ENCODE measurements at regions not wholly inside any gene's neighbourhood (a gene's known extent, or its start where the extent isn't known, plus 50 kb on each side); places are given as distances from the start of the nearest gene placed in this dataset.

- H3K36me3 Mint-ChIP-seq (ENCODE audit: insufficient read depth in 1 of 3, low read depth in 3 of 3) = no peaks in the 10 kb centered on the region
- Histone ChIP-seq H3K18ac (ENCODE audit: insufficient read length, low read depth, low read length) (no peak overlapping the region), H3K79me1 (ENCODE audit: insufficient read depth, low read depth, low read length, poor library complexity, severe bottlenecking) (no peaks in the 10 kb centered on the region), H2BK120ac (ENCODE audit: low read depth, low read length, poor library complexity, severe bottlenecking) (no peak overlapping the region), H2BK20ac (ENCODE audit: low read depth, low read length, poor library complexity, severe bottlenecking) (no peak overlapping the region), H3K4me1 (ENCODE audit: insufficient read depth, low read length) (no peaks in the 10 kb centered on the region), H4K20me1 (ENCODE audit: control insufficient read depth, insufficient read depth, insufficient read length) (peaks cover 2% of the 10 kb centered on the region), H4K91ac (ENCODE audit: insufficient read length, low read depth, low read length) (no peak overlapping the region), H3K27me3 (ENCODE audit: insufficient read depth, low read length) (no peaks in the 10 kb centered on the region), H3K23ac (ENCODE audit: insufficient read length, low read depth, low read length) (no peak overlapping the region), H2BK5ac (ENCODE audit: insufficient read length, low read length) (no peak overlapping the region), H2BK15ac (ENCODE audit: low read depth, low read length) (no peak overlapping the region), H3K9me3 (ENCODE audit: control insufficient read depth, low read depth, low read length) (no peaks in the 10 kb centered on the region), H4K8ac (replicated peaks; ENCODE audit: insufficient read length, low read depth, low read length) (no peak overlapping the region), H3K4me2 (ENCODE audit: insufficient read depth, insufficient read length, low read length) (no peak overlapping the region), H3K56ac (ENCODE audit: insufficient read length, low read depth, low read length) (no peak overlapping the region), H2BK12ac (ENCODE audit: insufficient read length, low read depth, low read length) (no peak overlapping the region), H3T11ph (ENCODE audit: low read length) (no peak overlapping the region), H2AK5ac (ENCODE audit: insufficient read length, low read length) (no peak overlapping the region), H3K79me2 (ENCODE audit: insufficient read depth, low read length) (no peaks in the 10 kb centered on the region), H3K9ac (ENCODE audit: extremely low read depth, insufficient read length, low read length) (no peak overlapping the region), H3K14ac (ENCODE audit: insufficient read depth, low read length) (no peak overlapping the region), H2AFZ (ENCODE audit: low read length) (no peak overlapping the region), H3K23me2 (ENCODE audit: insufficient read length, low read depth, low read length, poor library complexity, severe bottlenecking) (no peaks in the 10 kb centered on the region), H4K5ac (ENCODE audit: insufficient read length, low read depth, low read length) (no peak overlapping the region), H3K4ac (ENCODE audit: low read depth, low read length) (no peak overlapping the region), H3K27ac (ENCODE audit: insufficient read length, low read depth, low read length) (no peak overlapping the region)
- DNase-seq = no peak
- no peak overlapping the region for H3K4me3 Mint-ChIP-seq
- no peak overlapping the region for H3K27ac Mint-ChIP-seq
- H3K27me3 Mint-ChIP-seq (ENCODE audit: low read depth) = peaks cover 4% of the 10 kb centered on the region
- no CpG with 5 or more reads among the region's 8 CpGs for WGBS (ENCODE audit: extremely low coverage, insufficient read length, low lambda C conversion rate)
- H3K9me3 Mint-ChIP-seq = peaks cover 4 to 12% of the 10 kb centered on the region in 2 experiments; a peak in 4 of 5 replicates
- TF ChIP-seq CTCF (conservative IDR thresholded peaks at IDR 0.05) = no peak
- peaks cover under 1 to 3% of the 10 kb centered on the region in 2 experiments; a peak in 1 of 4 replicates for H3K4me1 Mint-ChIP-seq
Observed at GRCh38 chr17:21522755-21523336, 146.7 kb downstream of the KCNJ12 start.

Measured in H9 (cell line).